ENCODE measurements at regions not wholly inside any gene's neighbourhood (a gene's known extent, or its start where the extent isn't known, plus 50 kb on each side); places are given as distances from the start of the nearest gene placed in this dataset.

- Histone ChIP-seq H3K4me2 (ENCODE audit: low read length) (no peak overlapping the region), H3K27ac (no peak overlapping the region), H3K9ac (no peak overlapping the region), H3K36me3 (ENCODE audit: control insufficient read depth, insufficient read depth, low read length) (no peaks in the 10 kb centered on the region), H3K9me3 (ENCODE audit: control insufficient read depth, low read length) (no peaks in the 10 kb centered on the region), H3K4me3 (ENCODE audit: low read depth, low read length) (no peak overlapping the region), H3K4me1 (no peaks in the 10 kb centered on the region), H3K79me2 (no peaks in the 10 kb centered on the region), H3K27me3 (ENCODE audit: control insufficient read depth, insufficient read depth, low read length) (no peaks in the 10 kb centered on the region), H2AFZ (no peak overlapping the region)
- TF ChIP-seq CTCF (IDR thresholded peaks at IDR 0.05), result no peak
Measured at GRCh38 chr7:68730964-68731363, 867.3 kb upstream of the AUTS2 start.

GRCh38 chr7:68733219-68734153 lies 864.8 kb upstream of the AUTS2 start:
- Histone ChIP-seq H3K4me2 (ENCODE audit: low read length) (peak overlapping the region; percentile 20), H3K9ac (no peak overlapping the region), H3K79me2 (no peaks in the 10 kb centered on the region), H3K9me3 (ENCODE audit: control insufficient read depth, low read length) (no peaks in the 10 kb centered on the region), H3K27me3 (ENCODE audit: control insufficient read depth, insufficient read depth, low read length) (no peaks in the 10 kb centered on the region), H3K36me3 (ENCODE audit: control insufficient read depth, insufficient read depth, low read length) (no peaks in the 10 kb centered on the region), H3K4me3 (ENCODE audit: low read depth, low read length) (no peak overlapping the region), H2AFZ (no peak overlapping the region), H3K4me1 (no peaks in the 10 kb centered on the region), H3K27ac (no peak overlapping the region)
- no peak for TF ChIP-seq CTCF (IDR thresholded peaks at IDR 0.05)

GRCh38 chr7:68734431-68734830 lies 863.8 kb upstream of the AUTS2 start:
- no peak overlapping the region for H3K27ac ChIP-seq
- H3K9me3 ChIP-seq (ENCODE audit: control insufficient read depth, low read length), result no peaks in the 10 kb centered on the region
- no peak overlapping the region for H3K4me2 ChIP-seq (ENCODE audit: low read length)
- no peaks in the 10 kb centered on the region for H3K4me1 ChIP-seq
- no peak overlapping the region for H3K9ac ChIP-seq
- H2AFZ ChIP-seq, result no peak overlapping the region
- no peak for TF ChIP-seq CTCF (IDR thresholded peaks at IDR 0.05)
- H3K79me2 ChIP-seq, result no peaks in the 10 kb centered on the region
- H3K36me3 ChIP-seq (ENCODE audit: control insufficient read depth, insufficient read depth, low read length), result no peaks in the 10 kb centered on the region
- no peak overlapping the region for H3K4me3 ChIP-seq (ENCODE audit: low read depth, low read length)
- no peaks in the 10 kb centered on the region for H3K27me3 ChIP-seq (ENCODE audit: control insufficient read depth, insufficient read depth, low read length)

GRCh38 chr7:68739306-68739705 lies 859.0 kb upstream of the AUTS2 start:
- H3K9me3 ChIP-seq (ENCODE audit: control insufficient read depth, low read length), result no peaks in the 10 kb centered on the region
- no peaks in the 10 kb centered on the region for H3K4me1 ChIP-seq
- H3K4me2 ChIP-seq (ENCODE audit: low read length), result no peak overlapping the region
- TF ChIP-seq CTCF (IDR thresholded peaks at IDR 0.05), result no peak
- H3K27ac ChIP-seq, result no peak overlapping the region
- H3K4me3 ChIP-seq (ENCODE audit: low read depth, low read length), result no peak overlapping the region
- no peaks in the 10 kb centered on the region for H3K36me3 ChIP-seq (ENCODE audit: control insufficient read depth, insufficient read depth, low read length)
- no peaks in the 10 kb centered on the region for H3K79me2 ChIP-seq
- H3K27me3 ChIP-seq (ENCODE audit: control insufficient read depth, insufficient read depth, low read length), result no peaks in the 10 kb centered on the region
- H3K9ac ChIP-seq, result no peak overlapping the region
- H2AFZ ChIP-seq, result no peak overlapping the region

GRCh38 chr7:68744036-68744435 lies 854.2 kb upstream of the AUTS2 start:
- Histone ChIP-seq H3K9ac (no peak overlapping the region), H2AFZ (no peak overlapping the region), H3K4me2 (ENCODE audit: low read length) (no peak overlapping the region), H3K79me2 (no peaks in the 10 kb centered on the region), H3K4me1 (no peaks in the 10 kb centered on the region), H3K36me3 (ENCODE audit: control insufficient read depth, insufficient read depth, low read length) (no peaks in the 10 kb centered on the region), H3K27me3 (ENCODE audit: control insufficient read depth, insufficient read depth, low read length) (no peaks in the 10 kb centered on the region), H3K4me3 (ENCODE audit: low read depth, low read length) (no peak overlapping the region), H3K9me3 (ENCODE audit: control insufficient read depth, low read length) (no peaks in the 10 kb centered on the region), H3K27ac (no peak overlapping the region)
- TF ChIP-seq CTCF (IDR thresholded peaks at IDR 0.05), result no peak
